KBM-7 (cell line): ENCODE measurements at regions not wholly inside any gene's neighbourhood (a gene's known extent, or its start where the extent isn't known, plus 50 kb on each side); places are given as distances from the start of the nearest gene placed in this dataset.
"Not testable (repeated sequence)": the region's sequence is repeated elsewhere in the genome, so short reads cannot be mapped to it uniquely, and the experiment has no call there.

Experiments
- DNase-seq: peaks from one replicate; pipeline ENCODE4 v3.0.0-alpha.2; 2015
- in situ Hi-C: fragments of 300-500 bp; cut with MboI; formaldehyde crosslinking; loops from 2 replicates; pipeline ENCODE4 v1.14.3; 2020; ENCODE audit warnings: low sequenced_read_pairs, low pct_unique_long_range_greater_than_20kb, mixed read lengths

- DNase-seq, result no peak
- in situ Hi-C loops, result no loop called here
These were observed 99.5 kb downstream of the KDM5D start for GRCh38 chrY:19644889-19645638.

- DNase-seq, result no peak
- in situ Hi-C loops, result no loop called here
These were observed 106.7 kb downstream of the KDM5D start for GRCh38 chrY:19637651-19638347.

GRCh38 chrY:19628926-19629325 lies 115.6 kb downstream of the KDM5D start:
- no peak for DNase-seq
- in situ Hi-C loops, result no loop called here

GRCh38 chrY:19622392-19622791 lies 122.1 kb downstream of the KDM5D start:
- in situ Hi-C loops, result no loop called here
- DNase-seq, result no peak

DNA sequence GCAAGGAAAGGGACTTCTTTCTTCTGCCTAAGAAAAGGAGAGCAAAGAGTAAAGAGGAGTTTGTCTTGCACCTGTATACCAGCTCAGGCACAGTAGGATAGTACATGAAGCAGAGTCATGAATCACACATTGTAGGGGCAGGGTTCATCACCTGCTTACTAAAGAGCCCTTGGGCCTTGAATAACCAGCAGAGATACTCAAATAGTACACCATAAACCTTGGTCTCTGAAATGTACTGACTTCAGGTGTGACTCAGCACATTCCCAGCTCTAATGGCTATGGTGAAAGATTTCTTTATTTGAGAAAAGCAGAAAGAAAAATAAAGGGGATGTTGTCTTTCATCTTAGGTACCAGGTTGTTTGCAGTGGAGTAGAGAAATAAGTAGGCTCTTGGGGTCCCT lies 122.8 kb downstream of the KDM5D start:
- in situ Hi-C loops, result no loop called here

DNA sequence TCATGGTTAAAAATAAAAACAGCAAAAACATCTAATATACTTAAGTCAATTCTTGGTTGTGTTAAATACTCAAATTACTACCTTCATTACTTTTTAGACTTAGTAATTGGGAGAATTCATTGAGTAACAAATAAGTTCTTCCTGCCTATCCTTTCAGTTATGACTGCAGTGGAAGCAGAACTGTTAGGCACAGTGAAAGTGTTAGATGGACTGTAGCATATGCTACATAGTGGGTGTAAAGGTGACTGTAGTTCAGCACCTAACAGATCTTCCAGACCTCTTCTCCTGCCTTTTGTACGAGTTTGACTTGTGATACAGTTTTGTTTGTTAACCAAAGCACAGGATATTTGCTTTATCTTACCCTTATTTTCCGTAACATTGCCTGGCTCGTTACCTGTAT lies 143.4 kb downstream of the KDM5D start:
- in situ Hi-C loops, result no loop called here
- no peak for DNase-seq

More for the DNA sequence above, 122.8 kb downstream of the KDM5D start:
- DNase-seq, result no peak

DNA sequence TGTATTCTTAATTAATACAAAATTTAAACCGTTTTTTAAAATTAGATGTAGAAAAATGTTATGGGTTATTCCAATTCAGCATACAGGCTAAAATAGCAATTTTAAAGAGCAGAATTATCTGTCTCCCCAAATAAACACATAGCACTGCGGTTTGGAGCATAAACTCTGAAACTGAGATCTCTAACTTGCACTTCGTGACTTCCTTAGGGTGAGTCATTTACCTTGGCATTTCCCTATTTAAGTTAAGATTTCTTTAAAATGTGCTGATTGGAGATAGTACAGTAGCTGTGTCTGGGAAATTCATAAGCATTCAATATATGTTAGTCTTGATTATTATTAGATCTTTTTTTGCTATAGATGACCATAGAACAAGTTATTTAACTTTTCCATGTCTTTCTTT lies 143.8 kb downstream of the KDM5D start:
- in situ Hi-C loops, result no loop called here
- no peak for DNase-seq

DNA sequence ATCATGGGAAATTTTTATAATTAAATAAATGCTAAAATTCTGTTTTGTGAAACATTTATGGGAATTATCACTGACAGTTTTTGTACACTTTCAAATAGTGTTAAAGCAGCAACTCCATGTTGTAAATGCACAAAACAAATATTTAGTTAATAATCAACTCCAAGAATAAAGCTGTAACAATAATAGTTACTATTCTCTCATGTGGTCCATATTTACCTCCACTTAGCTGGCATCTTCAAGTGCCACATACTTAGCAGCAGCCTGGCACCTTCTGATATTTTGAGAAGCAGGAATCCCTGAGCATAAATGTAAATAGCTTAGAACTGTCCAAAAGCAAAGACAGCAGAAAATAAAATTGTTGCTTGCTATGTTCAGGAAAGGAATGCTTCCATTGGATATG lies 154.3 kb downstream of the KDM5D start:
- in situ Hi-C loops, result no loop called here
- no peak for DNase-seq

- DNase-seq, result no peak
- in situ Hi-C loops, result no loop called here
These were observed 154.9 kb downstream of the KDM5D start for GRCh38 chrY:19589664-19590063.

DNA sequence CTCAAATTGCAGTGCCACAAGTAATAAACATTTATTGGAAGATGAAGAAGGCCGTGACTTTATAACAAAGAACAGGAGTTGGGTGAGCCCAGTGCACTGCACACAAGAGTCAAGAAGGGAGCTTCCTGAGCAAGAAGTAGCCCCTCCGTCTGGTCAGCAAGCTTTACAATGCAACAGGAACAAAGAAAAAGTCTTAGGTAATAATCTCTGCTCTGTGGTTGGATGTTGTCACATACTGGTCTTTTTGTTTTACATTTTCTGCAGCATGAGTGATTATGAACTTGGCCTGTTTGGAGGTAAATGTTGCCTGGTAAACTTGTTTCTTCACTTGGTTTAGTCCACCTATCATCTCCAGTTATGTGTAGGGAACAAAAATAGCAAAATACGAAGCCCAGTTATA lies 157.2 kb downstream of the KDM5D start:
- in situ Hi-C loops, result no loop called here
- DNase-seq, result no peak

GRCh38 chrY:19580990-19581389 lies 163.5 kb downstream of the KDM5D start:
- DNase-seq, result peak; percentile 59
- in situ Hi-C loops, result not testable (repeated sequence)

DNA sequence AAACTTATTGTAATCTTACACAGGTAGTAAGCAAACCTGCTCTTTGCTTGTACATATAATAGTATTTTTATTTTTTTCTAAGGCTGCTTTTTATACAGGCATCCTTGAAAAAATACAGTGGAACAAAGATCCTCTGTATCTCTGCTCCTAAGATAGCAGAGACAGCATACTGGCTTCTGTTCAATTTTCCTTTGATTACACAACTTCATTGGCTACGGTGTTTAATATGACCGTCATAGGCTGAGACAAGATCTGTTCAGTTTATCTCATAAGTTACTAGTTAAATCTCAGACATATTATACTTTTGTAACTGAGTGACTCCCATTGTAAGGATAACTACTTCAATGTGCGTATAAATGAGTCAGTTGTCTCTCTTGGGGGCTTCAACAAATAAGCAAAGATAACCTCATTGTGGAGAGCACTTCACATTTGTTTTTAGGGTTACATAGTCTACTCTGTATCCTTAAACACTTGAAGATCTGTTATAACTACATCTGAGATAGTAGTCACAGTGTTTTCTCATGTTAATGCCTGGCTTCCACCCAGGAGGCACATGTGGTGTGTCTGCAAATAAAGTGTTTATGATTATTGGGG lies 166.1 kb downstream of the KDM5D start:
- DNase-seq, result no peak
- in situ Hi-C loops, result no loop called here

DNA sequence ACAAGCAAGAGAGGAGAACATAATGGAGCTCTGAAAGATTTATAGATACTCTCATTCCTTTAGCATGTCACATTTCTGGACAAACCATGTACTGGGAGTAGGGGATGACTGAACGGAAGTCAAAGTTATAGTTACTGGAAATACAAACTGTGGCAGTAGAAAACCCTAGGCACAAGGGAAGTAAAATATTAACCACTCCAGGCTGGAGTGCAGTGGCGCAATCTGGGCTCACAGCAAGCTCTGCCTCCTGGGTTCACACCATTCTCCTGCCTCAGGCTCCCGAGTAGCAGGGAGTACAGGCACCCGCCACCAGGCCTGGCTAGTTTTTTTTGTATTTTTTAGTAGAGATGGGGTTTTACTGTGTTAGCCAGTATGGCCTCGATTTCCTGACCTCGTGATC lies 167.3 kb downstream of the KDM5D start:
- in situ Hi-C loops, result no loop called here
- no peak for DNase-seq

DNA sequence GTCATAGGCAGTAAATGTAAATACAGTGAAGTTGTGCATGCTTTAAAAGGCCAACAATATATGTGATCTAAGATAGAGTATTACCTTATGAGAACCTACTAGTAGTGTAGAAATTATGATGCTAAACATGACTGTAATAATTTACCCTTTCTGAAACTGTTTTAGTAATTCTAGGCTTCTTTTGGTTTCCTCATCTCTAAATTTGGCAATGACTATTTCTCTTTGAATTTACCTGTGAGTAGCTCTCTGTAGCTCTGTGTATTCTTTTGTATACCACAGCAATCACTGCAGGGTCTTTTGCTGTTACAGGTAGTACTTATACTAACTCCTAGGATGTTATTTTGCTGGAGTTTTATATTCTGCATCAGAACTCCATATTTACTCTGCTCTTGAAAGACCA lies 169.6 kb downstream of the KDM5D start:
- in situ Hi-C loops, result no loop called here

GRCh38 chrY:19573646-19574045 lies 170.9 kb downstream of the KDM5D start:
- in situ Hi-C loops, result no loop called here
- no peak for DNase-seq

More for the DNA sequence above, 169.6 kb downstream of the KDM5D start:
- no peak for DNase-seq

- peak; percentile 16 for DNase-seq
- in situ Hi-C loops, result no loop called here
These were observed 173.5 kb downstream of the KDM5D start for GRCh38 chrY:19570999-19571398.

DNA sequence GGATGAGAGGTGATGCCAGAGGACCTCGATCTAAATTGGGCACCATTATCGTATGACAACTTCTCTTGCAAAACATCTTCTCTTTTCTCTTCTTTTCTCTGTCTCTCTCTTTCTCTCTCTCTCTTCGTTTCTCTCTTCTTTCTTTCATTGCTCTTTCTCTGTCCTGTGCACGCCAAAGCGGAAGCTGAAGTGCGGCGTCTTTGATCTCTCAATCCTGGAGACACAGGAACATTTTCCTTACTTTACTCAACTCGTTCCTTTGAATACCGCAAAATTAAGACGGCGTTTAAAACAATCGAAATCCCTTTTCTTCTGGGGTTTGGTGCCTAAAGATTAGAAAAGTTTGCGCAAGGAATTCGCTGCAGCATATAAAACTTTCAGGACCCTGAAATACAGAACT lies 176.6 kb downstream of the KDM5D start:
- DNase-seq, result peak; percentile 70
- in situ Hi-C loops, result no loop called here

- peak; percentile 99 for DNase-seq
- in situ Hi-C loops, result no loop called here
These were observed 177.2 kb downstream of the KDM5D start for GRCh38 chrY:19567051-19567921.

GRCh38 chrY:19559161-19559560 lies 185.4 kb downstream of the KDM5D start:
- DNase-seq, result no peak
- in situ Hi-C loops, result no loop called here
